ENCODE measurements at regions not wholly inside any gene's neighbourhood (a gene's known extent, or its start where the extent isn't known, plus 50 kb on each side); places are given as distances from the start of the nearest gene placed in this dataset.

- TF ChIP-seq GATA1 (IDR thresholded peaks at IDR 0.05; ENCODE audit: low read depth, low read length) (no peak), POLR2A (IDR thresholded peaks at IDR 0.05; ENCODE audit: low read length) (no peak)
These were observed 621.8 kb downstream of the TMA16 start for GRCh38 chr4:164116286-164116685.

Measured in erythroblast (primary cell).